GM23338 (cell line): ENCODE measurements at regions not wholly inside any gene's neighbourhood (a gene's known extent, or its start where the extent isn't known, plus 50 kb on each side); places are given as distances from the start of the nearest gene placed in this dataset.

Source experiments
- CREB1 ChIP-seq: fragments of 250-450 bp; sonication (Bioruptor Pico); IDR thresholded peaks from 2 replicates; pipeline ENCODE4 v1.5.0; 2020; ENCODE audit warnings: low read depth, mild to moderate bottlenecking, moderate library complexity
- CTCF ChIP-seq, 2 experiments: fragments of 200-600 bp in 1 of 2; sonication (generic) in 1 of 2; conservative IDR thresholded peaks; 2 replicates each; pipeline versions ENCODE4 v1.5.1 to v1.6.1; 2016 to 2017; ENCODE audit warnings: antibody characterized with exemption in 2 of 2, low read depth in 2 of 2, mild to moderate bottlenecking in 2 of 2, moderate library complexity in 1 of 2
- ETS1 ChIP-seq: IDR thresholded peaks from 2 replicates; pipeline ENCODE4 v1.6.1; 2016; ENCODE audit warnings: antibody characterized with exemption
- EZH2 ChIP-seq: fragments of 200-600 bp; sonication (generic); IDR thresholded peaks from one replicate; pipeline ENCODE4 v1.8.0; 2017; ENCODE audit warnings: antibody characterized with exemption, mild to moderate bottlenecking, low read depth; ENCODE audit not compliant: unreplicated experiment
- EZH2phosphoT487 ChIP-seq: fragments of 200-600 bp; sonication (generic); IDR thresholded peaks from one replicate; pipeline ENCODE4 v1.8.1; 2018; ENCODE audit warnings: antibody characterized with exemption; ENCODE audit not compliant: unreplicated experiment
- JUNB ChIP-seq: IDR thresholded peaks from one replicate; pipeline ENCODE4 v1.6.1; 2016; ENCODE audit warnings: antibody characterized with exemption; ENCODE audit not compliant: unreplicated experiment
- POLR2AphosphoS5 ChIP-seq: IDR thresholded peaks from 2 replicates; pipeline ENCODE4 v1.6.1; 2016; ENCODE audit warnings: antibody characterized with exemption, low read depth
- REST ChIP-seq: IDR thresholded peaks from one replicate; pipeline ENCODE4 v1.6.1; 2018; ENCODE audit warnings: antibody characterized with exemption; ENCODE audit not compliant: unreplicated experiment
- STAT1 ChIP-seq: IDR thresholded peaks from one replicate; pipeline ENCODE4 v1.6.1; 2016; ENCODE audit warnings: antibody characterized with exemption; ENCODE audit not compliant: unreplicated experiment
- ZNF331 ChIP-seq: fragments of 250-450 bp; sonication (Bioruptor Pico); IDR thresholded peaks from 2 replicates; pipeline ENCODE4 v1.5.0; 2020; ENCODE audit warnings: low read depth, mild to moderate bottlenecking, moderate library complexity
- ZNF462 ChIP-seq: fragments of 250-450 bp; sonication (Bioruptor Pico); IDR thresholded peaks from 2 replicates; pipeline ENCODE4 v1.5.0; 2020; ENCODE audit warnings: mild to moderate bottlenecking, moderate library complexity

- TF ChIP-seq EZH2phosphoT487: no peak
- no peak for TF ChIP-seq CTCF (conservative IDR thresholded peaks at IDR 0.05; ENCODE audit: low read depth in 2 of 2)
- no peak for TF ChIP-seq REST
- TF ChIP-seq EZH2: no peak
- TF ChIP-seq POLR2AphosphoS5: no peak
- no peak for TF ChIP-seq ETS1
- no peak for TF ChIP-seq ZNF462 (CRISPR knock-in tag)
- TF ChIP-seq JUNB: no peak
- no peak for TF ChIP-seq STAT1
- TF ChIP-seq CREB1 (CRISPR knock-in tag): no peak
- no peak for TF ChIP-seq ZNF331
Measured at GRCh38 chr6:40958738-40959137, 80.3 kb downstream of the UNC5CL start.
